ENCODE measurements at regions not wholly inside any gene's neighbourhood (a gene's known extent, or its start where the extent isn't known, plus 50 kb on each side); places are given as distances from the start of the nearest gene placed in this dataset.
A peak's percentile ranks its signal among the peaks of the same experiment; 100 is the strongest.

DNA sequence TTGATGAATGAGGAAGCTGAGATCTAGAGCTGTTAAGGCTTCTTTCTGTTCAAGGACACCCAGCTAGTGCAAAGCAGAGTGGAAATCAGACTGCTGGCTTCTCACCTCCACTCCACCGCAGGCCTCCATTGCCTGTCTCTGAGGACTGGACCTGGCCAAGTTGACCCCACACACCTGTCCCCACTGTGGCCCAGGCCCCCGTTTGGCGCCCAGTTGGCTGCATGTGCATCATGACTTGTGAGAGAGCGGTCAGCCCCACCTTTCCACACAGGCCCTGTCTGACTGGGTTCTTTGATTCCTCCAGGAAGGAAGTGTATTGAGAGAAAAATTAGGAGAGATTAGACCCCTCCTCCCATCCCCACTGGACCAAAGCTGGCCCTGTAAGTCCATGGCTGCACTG, 206.3 kb upstream of the TLE3 start:
- DNase-seq (ENCODE audit: low spot score): no peak

DNA sequence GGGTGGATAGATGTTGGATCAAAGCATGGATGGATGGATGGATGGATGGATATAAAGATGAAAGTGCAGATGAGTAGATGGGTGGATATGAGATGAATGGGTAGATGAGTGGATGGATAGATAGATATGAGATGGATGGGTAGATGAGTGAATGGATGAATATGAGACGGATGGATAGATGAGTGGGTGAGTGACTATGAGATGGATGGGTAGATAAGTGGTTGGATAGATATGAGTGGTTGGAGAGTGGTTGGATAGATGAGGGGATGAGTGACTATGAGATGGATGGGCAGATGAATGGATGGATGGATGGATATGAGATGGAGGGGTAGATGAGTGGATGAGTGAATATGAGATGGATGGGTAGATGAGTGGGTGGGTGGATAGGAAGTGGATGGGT, 204.6 kb upstream of the TLE3 start:
- DNase-seq (ENCODE audit: low spot score): no peak

DNA sequence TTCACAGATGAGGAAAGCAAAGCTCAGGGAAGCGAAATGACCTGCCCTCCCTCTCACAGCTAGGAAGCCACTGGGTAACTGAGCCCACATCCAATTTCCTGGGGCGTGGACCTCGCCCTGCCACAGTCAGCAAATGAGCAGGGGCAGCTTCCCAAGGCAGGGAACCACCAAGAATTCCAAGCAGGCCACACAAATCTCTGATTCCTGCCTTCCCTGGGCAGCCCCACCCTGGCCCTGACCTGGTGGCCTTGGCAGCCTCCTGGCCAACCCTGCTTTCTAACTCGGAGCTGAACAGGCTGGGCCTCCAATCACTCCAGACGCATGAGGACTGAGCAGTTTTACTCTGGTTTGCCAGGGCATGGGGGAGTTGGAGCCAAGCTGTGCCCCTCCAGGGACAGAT, 203.7 kb upstream of the TLE3 start:
- peak; percentile 43 for DNase-seq (ENCODE audit: low spot score)

DNA sequence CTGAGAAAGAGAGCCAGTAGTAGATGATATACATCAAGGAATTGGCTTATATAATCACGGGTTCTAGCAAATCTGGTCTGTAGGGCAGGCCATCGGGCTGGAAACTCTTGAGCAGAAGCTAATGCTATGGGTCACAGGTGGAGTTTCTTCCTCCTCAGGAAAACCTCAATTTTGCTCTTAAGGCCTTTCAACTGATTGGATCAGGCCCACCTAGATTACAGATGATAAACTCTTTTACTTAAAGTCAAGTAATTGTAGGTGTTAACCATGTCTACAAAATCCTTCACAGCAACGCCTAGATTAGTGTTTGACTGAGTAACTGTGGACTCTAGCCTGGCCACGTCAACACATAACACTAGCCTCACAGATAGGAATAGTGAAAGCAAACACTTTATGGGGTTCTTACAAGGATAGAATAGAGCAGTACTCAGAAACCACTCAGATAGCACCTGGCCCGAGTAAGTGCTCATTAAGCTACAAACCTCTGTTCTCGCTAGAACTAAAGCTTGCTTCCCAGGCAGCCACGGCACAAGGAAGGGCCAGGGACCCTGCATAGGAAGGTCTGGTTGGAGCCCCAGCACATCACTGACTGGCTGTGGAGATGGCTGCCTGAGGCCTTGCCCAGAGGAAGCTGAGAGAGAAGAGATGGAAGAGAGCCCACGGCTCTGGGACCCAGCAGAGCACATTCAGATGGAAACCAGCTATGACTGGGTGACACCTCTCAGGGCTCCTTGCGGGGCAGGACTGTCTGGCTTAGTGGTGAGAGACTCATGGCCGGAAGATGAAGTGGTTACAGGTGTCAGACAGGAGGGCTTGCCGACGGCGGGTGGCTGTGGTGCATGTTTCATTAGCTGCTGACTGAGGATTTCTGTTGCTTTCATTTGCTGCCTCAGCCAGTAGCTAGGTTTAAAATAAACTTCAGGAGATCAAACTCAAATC, 202.5 kb upstream of the TLE3 start:
- DNase-seq (ENCODE audit: low spot score): no peak

DNA sequence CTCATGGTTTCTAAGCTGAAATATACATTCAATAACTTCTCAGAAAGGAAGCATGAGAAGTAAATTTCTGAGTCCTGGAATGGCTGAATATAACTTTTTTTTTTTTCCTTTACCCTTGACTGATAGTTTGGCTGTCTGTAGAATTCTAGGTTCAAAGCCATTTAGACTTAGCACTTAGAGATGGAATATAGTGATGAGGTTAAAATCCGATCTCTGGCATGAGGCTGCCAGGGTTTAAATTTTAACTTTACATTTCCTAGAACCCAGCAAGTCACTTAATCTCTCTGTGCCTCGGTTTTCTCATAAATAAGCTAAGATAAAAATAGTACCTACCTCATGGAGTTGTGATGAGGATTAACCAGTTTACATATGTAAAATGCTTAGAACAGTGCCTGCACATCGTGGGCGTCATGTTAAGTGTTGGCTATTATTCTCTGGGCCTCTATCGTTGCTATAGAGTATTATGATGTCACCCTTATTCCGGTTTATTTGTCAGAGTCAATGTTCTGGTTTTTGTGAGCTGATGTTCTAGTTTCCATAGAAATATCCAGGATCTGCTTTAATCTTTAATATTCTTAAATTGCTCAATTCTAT, 199.8 kb upstream of the TLE3 start:
- DNase-seq (ENCODE audit: low spot score): no peak

DNA sequence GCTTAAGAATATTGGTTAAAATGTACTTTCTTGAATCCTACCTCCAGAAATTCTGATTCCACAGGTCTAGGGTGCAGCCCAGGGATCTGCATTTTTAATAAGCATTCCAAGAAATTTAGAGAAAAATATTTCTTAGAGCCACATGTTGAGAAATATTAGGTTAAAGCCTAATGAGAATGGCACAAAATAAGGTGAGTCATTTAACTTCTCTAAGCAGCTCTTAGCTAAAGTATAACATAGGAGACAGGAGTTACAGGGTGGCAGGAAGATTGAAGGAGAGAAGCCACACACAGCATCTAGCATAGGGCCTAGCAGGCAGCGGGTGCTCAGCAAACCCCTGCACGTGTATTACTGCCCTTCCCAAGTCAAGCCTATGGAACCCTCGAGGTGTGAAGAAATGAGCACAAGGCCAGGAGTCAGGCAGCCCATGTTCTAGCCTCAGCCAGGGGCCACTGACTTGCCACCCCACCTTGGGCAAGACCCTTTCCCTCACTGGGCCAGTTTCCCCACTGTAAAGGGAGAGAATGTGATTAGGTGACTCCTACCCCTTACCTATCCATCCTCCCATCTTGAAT, 197.1 kb upstream of the TLE3 start:
- no peak for DNase-seq (ENCODE audit: low spot score)

DNA sequence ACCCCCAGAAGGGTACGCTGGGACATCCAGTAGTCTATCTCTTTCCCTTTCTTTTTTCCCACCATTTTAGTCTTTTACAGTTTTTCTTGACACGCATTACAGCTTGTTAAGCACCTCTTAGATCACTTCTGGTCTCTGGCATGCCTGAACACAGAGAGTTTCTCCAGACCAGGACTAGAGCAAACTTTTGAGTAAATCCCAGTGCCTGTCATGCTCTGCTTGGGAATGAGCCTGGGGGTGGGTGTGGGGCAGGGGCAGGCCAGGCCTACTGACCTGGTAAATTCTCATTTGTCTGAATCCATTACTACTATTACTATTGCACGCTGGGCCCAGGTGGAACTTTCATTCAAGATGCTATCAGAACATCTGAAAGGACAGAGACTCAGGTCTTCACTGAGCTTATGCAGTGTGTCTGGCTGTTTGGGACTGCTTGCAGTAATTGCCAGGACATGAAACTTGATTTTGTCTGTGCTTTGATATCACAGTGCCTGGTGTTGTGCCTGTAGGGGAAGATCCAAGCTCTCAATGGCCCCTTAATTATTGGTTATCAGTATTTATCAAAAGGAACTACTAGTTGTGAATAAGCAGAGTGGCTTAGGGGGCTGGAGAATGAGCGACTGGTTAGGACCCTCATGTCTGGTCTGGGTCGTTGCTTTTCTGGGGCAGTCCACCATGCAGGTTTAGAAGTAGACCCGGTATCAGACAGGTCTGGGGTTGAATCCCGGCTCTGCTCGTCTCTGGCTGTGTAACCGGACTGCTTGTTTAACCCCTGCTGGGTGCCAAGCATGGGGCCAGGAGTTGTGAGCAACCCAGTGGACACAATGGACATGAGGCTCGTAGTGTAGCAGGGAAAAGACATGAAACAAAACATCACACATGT, 196.1 kb upstream of the TLE3 start:
- DNase-seq (ENCODE audit: low spot score): no peak

DNA sequence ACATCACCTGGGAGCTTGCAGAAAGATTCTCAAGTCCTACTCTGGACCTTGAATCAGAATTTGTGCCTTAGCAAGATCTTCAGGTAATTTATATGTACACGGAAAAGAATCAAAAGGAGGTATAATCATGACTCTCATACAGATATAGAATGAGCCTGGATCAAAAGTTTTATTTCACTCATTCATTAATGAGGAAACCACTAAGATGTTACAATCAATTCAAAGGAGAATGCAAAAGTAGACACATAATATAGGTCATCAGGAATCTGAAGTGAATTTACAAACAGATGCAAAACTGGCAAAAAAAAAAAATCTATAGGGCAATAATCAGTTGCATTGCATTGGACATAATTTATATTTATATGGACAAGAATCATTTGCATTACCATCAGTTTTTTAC, 195.4 kb upstream of the TLE3 start:
- no peak for DNase-seq (ENCODE audit: low spot score)

DNA sequence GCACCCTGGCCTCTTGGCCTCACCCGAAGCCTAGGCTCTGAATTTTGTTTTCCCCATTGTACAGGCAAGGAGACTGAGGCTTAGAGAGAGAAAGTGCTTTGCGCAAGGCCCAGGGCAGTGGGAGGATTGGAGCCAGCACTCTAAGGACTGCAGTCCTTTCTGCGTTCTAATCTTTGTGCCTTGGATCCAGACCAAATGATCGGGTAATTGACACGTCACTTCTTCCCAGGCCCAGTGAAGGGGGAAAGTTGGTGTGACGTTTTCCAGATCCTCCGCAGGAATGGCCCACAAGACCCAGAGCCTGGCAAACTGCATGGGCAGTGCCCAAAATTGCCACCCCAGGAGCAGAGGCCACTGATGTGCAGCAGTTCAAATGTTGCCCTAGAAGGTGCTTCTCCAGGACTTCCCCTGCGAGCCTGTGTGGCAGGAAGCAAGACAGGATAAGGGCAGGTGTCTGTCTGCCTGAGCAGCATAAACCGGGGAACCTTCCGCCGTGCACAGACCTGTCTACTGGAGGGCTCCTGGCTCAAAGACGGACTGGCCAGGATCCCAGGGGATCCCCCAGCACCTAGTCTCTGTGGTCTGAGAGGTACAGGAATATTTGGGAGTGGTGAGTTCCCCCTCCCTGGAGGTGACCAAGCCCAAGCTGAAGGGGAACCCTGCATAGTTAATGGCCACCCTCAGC, 194.5 kb upstream of the TLE3 start:
- DNase-seq (ENCODE audit: low spot score): no peak

DNA sequence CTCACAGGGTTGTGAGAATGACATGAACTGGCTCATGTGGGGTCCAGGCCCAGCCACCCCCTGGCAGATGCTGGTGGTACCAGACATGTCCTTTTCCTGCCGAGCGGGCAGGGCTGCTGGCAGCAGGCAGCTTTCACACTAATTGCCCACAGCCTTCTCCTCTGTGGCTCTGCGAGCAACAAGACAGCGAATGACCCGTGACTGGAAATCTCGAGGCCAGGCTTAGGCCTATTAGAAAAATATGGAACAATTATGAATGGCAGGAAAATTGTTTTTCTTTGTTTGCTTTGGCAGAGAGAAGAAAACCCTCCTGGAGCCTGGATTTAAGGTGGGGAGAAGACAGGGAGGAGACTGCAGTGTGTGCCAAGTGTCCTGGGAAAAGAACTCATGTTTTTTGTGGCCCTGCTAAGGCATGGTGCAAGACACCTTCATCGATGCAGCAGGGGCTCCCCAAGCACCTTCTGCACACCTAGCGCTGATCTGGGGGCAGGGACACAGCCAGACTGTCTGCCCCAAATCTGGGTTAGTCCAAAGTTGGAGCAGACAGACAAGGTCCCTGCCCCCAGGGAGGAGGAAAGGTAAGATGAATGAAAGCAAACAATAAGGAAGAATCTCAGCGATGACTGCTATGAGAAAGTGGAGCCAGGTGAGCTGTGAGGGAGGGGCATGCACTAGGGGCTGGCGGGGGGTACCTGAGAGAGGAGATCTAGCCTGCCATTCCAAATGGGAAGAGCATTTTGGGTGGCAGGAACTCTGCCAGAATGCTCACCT, 193.8 kb upstream of the TLE3 start:
- DNase-seq (ENCODE audit: low spot score): peak; percentile 5

DNA sequence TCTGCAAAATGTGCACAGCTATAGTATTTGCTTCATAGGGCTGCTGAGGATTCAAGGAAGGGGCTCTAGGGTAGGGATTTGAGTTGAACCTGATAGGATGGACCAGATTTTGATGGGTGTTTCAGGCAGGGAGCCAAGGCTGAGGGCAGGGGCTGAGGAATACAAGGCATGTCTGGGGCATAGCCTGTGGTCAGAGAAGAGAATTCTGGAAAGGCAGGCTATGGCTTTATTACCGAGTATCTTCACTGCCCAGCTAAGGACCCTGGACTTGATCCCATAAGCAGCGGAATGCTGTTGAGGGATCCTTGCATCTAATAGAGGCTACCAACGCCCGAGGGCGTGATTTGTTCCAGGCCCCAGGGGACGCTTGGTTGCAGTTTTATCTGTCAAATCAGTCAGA, 193.0 kb upstream of the TLE3 start:
- peak; percentile 5 for DNase-seq (ENCODE audit: low spot score)

DNA sequence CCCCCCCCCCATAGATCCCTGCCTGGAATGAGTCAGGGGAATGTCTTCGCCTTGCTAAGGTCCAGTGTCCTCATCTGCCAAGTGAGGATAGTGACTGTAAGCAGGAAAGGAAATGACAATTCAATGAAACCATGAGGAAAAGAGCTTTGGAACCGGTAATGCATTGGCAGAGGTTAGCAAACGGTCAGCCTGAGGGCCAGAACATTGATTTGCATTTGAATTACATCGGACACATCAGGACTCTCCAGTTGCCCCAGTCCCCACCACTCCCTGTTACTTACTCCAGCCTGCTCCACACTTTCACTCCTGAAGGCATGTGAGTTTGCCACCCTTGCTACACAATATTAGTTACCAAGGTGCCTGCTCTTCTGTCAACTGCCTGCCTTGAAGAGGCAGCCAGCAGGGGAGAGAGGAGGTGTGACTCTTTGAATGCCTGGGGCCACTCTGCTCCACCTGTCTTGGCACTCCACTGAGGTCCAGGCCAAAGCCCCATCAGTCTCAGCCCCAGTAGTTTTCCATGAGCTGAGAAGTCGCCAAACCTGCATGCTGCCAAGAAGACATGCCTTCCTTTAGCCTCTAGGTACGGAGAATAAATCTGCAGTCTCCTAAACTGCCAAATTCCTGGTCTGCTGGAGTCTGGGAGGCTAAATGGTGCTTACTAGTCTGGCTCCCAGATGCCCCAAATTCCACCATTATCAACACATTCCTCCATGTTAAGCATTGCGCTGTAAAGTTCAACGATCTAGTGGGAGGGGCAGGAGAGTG, 191.7 kb upstream of the TLE3 start:
- DNase-seq (ENCODE audit: low spot score): peak; percentile 41

DNA sequence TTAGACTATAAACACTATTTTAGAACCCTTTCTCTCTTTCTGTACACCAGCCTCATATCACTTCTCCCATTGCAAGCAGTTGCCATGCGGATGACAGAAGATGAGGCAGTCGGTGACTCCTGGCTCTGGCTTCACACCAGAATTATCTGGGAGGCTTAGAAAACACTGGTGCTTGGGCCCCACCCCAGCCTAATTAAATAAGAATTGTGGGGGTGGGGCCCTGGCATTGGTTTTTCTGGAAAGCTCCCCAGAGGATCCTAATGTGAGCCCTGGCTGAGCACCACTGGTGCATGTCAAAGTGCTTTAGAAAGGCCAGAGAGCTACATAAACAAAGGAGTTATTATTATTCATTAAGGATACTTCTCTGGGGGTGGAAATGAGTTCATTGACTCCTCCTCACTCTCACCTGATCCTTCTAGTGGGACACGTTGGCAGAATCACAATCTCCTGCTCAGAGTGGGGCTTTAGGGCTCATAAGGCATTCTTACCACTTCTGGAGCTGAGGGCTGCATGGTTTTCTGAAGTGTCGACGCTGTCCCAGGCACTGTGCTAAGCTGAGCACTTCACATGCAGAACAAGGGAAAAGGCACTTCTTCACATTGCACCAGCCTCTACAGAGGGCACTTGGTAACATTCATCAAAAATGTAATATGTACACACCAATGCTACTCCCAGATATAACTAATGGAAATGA, 188.5 kb upstream of the TLE3 start:
- DNase-seq (ENCODE audit: low spot score): peak; percentile 2

DNA sequence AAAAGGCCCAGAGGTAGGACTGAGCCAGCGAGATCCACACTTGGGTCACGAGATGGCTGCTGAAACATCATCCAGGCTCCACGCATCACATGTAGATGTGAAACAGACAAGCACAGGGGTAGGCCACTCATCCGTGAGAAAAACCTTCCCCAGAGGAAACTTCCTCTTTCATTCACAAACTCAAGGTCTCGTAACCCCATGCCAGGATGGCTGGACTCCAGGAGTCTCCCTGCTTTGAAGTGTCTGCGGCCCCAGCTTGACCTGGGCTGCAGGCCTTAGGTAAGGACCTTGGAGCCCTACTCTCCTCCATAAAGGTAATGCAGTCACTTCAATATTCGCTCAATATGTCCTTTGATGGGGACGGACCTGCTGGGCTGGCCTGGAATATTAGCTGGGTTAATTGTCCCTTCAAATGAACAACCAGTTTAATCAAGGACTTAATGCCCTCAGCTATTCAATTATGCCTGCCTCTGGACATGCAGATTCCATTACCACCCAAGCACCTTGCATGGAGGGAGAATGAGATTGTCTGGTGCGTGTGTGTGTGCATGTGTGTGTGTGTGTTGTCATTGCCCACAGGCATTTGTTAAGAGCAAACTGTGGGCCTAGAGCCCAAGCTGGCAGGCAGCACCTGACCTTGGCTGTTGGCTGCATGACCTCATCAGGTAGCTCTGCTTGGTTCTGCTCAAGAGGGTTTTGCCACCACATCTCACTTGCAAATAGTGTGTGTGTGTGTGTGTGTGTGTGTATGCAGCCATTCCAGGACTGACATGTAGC, 186.9 kb upstream of the TLE3 start:
- DNase-seq (ENCODE audit: low spot score): no peak

DNA sequence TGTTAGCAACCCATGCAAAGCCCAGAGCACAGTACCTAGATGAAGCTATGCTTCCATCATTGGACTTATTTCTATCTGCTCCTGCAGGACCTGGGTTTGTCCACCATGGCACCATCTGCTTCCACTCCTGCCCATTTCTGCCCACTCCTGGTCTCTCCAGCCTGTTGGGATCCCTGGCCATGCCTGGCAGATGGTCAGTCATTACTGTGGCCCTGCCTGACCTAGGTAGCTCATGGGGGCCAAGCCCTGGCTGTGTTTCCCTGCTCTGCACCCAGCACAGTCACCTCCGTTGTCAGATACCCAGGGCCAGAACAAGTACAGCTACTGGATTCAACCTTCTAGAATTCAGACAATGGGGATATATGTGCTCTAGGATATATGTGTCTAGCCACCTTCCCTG, 185.8 kb upstream of the TLE3 start:
- no peak for DNase-seq (ENCODE audit: low spot score)

DNA sequence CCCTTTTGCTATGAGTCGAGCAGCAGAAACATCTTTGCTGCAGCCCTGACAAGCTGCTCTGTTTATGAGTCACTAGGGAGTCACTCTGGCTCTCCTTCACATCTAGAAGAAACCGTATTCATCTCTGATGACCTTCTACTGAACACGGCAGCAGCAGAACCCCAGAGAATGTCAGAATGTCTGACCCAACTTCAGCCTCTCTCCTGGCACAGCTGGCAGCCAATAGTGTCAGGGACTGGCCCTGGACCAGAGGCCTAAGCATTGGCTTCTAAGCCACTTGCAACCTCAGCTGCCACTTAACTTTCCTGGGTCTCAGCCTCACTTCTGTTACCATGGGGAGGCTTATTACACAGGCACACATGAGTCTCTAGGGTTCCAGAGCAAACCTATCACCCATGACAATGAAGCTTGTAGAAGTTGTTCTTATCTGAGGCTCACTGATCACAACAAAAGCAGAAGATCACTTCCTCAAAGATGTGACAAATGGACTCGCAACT, 184.1 kb upstream of the TLE3 start:
- peak; percentile 80 for DNase-seq (ENCODE audit: low spot score)

DNA sequence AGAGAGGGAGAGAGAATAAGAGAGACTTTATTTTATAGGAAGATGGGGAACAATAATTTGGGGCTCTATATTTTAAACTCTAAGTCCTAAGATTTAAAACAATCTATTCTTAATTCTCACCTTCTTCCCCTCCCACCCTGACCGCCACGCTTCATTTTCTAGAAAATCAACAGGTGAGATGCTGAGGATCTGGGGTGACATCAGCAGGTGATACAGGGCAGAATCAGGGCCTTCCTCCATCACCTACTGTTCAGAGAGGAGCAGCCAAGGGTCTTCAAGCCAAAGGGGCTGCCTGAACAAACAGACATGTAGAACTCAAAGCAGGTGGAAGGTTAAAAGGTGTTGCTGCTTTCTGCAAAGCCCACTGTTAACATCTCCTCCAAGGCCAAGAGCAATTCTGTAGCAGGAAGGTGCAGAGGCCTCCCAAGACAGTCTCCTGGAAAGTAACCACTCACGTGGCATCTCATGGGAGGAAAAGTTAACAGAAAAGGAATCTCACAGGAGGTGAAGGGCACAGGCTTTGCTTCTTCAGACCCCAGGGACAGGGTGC, 183.6 kb upstream of the TLE3 start:
- DNase-seq (ENCODE audit: low spot score): no peak

DNA sequence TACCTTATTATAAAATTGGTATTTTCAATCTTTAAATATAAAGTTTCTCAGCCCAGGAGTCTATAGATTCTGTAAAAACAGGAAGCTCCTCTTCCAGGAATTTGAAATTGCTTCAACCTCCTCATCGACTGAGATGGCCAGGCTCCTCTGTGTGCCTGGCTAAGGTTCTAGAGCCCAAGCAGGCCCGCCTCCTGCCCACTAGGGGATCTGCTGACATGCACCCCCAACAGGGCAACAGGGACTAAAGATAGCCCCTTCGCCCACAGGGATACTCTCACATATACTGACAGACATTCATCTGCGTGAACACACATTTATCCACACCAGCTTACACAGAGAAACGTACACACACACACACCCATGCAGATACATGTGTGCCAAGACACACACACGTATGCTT, 183.1 kb upstream of the TLE3 start:
- DNase-seq (ENCODE audit: low spot score): no peak

Measured in AG20443 (cell line).